ENCODE measurements at regions not wholly inside any gene's neighbourhood (a gene's known extent, or its start where the extent isn't known, plus 50 kb on each side); places are given as distances from the start of the nearest gene placed in this dataset.

DNA sequence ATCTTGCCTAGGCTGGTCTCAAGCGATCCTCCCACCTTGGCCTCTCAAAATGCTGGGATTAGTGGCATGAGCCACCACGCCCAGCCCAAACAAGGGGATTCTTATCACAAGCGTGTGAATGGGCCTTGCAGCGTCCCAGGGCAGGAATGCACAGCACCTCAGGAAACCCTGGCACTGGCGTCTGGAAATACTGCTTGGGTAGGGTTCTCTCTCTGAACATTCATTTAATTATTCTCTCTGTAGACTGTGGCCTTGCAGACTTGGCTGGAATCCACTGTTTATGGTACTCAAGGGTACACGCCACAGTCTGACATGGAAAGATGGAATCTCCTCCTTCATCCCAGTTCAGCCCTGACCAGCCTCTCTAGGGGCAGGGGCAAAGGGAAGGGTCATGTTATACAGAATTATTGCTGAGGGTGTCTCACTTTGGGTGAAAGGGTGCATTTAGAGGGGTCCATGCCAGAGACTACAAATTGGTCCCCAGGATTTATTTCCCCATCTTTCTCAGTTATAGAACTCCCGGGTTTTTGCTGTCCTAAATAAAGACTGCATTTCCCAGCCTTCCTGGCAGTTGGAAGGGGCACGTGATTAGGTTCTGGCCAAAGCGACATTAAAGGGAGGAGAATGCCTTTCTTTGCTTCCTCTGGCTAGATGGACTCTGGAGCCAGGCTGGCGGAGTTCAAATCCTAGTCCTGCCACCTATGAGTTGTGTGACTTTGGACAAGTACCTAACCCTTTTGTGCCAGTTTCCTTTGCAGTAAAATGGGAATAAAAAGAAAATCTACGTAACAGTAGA is 147.2 kb upstream of the HAAO start:
- DNase-seq (ENCODE audit: low spot score), result no peak

DNA sequence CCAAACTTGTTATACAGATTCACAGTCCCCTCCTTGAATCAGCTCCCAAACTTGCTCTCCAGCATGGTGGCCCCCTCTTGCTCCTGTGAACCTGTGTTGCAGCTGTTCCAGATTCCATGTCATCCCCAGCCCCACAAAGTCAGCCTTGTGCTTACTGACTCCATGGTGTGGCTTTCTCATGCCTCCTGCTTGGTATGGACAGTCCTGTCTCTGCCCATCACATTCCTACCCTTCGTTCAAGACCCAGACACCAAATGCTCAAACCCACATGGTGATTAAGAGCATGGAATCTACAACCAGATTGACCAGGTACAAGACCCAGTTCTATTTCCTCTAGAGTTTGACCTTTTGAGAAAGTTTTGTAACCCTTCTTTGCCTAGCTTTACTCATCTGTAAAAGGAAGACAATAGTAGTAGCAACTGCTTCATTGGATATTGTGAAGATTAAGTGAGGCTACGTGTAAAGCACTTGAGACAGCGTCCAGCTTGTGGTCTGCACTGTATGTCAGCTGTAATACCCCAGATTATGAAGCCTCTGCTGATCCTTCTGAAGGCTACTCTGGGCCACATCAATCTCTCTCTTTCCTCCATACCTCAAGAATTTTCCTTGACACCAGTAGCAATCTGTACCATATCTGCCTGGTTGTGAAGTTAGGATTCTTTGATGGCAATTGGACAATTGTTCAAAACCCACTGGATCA is 146.4 kb upstream of the HAAO start:
- no peak for DNase-seq (ENCODE audit: low spot score)

DNA sequence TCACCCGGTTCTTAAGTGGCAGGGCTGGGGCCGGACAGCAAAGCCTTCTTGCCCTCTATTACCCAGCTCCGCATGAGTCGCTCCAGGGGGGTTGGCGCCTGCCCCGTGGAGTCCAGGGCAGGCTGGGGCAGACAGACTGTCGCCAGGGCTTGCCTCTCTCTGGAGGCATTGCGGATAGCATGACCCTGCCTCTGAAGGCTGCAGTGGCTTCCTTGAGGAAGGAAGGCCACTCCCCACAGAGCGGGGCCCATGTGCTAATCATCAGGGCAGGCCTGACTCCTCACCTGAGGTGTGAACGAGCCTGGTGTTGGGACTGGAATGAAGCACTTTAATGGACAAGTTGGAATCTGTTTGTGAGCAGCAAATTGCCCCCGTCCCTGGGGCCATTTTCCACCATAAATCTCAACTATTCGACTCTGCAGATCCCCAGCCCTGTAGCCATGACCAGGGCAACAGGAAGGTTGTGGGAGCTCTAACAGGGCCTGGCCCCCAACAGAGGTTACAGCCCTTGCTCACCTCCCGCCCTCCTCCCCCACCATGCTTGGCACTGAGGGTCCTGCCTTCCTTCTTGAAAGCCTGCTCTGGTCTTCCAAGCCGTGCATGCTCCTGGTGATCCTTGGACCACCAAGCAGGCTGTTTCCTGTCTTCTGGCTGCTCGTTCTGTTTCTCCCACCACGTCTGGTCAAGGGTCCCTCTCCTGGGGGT is 144.9 kb upstream of the HAAO start:
- DNase-seq (ENCODE audit: low spot score), result no peak

DNA sequence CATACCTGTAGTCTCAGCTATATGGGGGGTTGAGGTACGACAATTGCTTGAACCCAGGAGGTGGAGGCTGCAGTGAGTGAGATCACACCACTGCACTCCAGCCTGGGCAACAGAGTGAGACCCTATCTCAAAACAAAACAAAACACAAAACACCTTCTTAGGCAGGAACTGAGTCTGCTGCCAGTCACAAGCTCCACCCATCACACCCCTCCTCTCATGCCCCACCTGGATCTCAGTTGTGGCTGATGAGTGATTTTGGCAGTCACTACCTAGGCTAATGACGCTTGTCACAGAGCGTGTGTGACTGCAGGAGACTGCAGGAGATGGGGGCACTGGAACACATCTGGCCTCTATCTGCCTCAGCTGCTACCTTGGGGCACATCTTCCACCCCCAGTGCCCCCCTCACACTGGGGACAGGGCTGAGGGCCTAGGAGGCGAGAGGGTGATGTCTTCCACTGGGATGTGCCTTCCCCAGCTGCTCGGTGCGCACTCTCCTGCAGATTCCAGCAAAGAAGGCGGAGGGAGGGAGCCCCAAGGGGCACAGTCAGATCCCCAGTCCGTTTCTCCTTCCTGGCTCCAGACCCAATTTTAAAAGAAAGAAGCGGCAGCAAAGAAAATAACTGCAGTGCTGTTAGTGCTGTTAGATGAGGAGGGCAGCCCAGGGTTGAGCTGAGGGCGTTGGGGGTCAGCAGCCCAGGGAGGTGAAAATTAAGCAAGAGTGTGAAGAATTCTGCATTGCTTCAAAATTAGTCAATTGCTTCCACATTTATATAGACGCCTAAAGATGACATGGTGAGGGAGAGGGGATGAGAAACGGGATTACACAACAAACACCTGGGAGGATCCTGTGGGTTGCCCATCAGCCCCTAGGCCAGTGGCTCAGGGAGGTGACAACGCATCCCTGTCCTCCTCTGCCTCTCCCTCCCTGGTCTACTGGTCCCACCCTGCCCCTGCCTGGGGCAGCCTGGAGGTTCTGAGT is 143.6 kb upstream of the HAAO start:
- no peak for DNase-seq (ENCODE audit: low spot score)

DNA sequence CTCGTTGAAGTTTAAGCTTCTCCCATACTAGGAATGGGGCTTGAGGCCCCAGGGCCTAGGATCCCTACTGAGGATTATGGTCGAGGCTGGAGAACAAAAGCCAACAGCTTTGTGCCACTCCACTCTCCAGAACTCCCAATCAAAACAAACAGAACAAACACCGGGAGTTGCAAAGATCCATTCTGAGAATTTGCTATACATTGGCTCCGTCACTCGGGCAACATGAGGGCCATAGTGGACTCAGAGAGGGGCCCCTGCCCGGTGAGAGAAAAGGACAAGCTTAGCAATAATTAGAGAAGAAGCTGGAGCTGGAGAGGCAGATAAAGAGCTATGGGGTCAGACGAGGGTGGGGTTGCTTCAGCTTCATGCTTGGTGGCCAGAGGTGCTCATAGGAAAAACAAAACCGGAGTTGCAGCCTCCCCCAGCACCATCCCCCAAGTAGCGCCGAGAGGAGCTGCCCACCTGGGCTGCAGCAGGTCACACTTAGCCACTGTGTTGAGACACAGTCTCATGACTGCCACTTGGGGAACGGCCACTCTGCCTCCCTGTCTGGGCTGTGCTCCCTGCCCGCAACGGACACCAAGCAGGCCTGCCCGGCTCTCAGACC is 142.3 kb upstream of the HAAO start:
- no peak for DNase-seq (ENCODE audit: low spot score)

DNA sequence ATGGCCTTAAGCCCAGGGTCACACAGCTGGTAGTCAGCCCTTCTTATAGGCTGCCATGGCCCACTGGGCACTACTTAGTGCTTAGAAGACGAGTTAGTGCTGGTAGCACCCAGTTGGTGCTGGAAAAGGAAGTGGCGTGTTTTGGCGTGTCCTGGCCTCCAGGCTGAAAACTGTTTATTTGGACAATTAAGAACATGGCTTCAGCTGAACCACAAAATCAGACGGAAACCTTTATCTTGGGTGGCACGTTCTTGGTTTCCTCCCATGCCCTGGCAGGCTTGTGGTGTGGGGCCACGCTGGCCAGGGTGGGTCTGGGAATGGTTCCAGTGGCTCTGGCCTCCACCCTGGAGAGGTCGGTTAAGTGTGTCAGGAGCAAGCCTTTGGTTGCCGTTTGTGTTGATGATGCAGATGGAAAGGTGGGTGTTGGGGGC is 141.5 kb upstream of the HAAO start:
- DNase-seq (ENCODE audit: low spot score), result no peak

DNA sequence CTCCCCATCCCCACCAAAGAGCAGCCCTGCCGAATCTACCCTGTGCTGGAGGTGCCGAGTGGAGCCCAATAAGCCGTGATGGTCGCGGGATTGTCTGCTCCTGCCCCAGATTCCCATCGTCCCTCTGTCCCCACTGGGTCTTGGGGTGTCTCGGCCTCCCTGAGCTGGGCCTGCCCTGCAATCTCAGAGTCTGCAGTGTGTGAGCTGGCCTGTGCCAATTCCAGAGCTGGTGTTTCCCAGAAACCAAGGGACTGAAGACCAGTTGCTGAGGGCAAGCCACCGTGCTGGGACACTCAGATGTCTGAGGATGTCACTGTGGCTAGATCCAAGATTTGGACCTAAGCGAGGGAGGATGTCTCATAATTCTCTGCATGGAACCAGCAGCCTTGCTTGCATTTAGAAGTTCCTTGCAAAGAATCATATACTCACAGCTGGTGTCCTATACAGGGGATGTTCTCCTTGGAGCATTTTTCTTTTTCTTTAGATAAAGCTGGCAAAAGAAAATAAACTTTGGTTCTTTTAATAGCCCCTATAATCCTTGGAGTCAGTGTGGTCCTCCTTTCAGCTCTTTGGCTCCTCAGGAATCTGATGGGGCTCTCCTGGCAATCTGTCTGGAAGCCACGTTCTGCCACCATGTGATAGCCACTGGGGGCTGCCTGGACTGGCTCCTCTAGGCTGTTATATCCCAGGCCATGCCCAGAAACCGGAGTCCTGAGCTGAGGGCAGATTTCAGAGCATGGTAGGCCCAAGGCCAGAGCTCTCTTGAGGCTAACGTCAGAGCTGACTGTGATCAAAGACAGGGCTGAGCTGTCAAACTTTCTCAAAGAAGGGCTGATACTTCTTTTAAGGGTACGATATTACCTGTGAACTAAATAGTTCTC is 140.1 kb upstream of the HAAO start:
- DNase-seq (ENCODE audit: low spot score), result no peak

DNA sequence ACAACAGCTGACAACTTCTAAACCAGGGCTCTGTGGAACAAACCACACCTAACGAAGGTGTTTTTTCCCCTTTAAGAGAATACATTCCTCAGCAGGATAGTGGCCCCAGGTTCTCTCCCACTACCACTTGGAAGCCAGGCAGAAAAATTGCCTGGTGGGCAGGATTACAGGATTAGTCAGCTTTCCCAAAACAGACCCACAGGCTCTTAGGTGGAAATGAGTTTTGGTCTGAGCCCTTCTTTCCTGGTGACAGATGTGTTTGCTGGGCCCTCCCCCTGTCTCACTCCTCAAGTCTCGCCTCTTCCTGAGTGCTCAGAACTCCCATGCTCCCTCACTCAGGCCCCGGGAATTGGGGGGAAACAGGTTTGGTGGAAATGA is 139.4 kb upstream of the HAAO start:
- DNase-seq (ENCODE audit: low spot score), result no peak

DNA sequence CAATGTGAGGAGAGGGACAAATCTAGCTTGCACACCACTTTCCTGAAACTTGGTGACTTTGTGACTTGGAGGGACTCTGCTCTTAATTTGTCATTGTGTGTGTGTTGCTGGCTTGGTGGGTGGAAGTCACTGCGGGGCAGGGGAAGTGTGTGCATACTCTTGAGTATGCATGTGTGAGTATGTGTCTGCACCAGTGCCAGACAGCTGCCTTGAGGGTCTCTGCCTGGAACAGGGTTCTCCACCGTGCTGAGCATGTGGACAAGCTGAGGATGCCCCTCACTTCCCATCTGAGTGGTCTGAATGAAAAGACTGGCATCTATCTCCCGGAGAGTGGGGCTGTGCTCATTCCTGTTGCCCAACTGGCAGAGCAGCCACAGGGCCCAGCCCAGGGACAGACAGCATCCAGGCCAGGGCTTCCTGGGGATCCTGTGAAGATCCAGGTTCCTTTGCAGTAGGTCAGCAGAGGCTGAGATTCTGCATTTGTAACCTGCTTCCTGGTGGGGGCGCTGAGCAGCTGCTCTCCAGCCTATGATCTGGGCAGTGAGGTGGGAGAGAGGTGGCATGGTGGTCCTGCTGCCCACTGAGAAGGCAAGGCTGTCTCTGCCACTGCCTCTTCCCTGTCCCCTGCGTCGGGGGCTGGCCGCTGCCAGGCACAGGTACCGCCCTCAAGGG is 138.9 kb upstream of the HAAO start:
- DNase-seq (ENCODE audit: low spot score), result no peak

DNA sequence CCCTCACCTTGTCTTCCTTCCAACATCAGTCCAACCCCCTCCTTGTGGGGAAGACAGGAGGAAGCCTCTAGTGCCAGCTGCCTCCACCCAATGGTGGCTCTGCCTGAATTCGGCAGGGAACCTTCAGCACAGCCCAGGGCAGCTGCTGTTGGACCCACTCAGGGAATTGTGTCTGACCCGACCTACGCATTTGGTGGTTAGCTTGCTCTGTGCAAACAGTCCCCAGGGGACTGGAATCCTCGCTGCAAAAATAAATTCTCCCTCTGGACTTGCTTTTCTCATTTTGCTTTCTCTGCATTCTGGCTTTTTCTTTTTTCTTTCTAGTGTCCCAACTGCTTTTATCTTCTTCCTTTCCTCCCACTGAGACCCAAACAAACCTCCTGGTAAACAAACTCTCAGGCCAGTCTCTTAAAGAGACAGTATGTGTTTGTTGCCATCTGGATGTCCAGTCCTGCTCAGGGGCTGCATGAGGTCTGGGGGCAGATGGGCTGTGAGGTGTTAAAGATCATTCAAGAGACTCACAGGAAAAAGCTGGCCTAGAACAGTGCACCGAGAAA is 137.7 kb upstream of the HAAO start:
- DNase-seq (ENCODE audit: low spot score), result no peak

DNA sequence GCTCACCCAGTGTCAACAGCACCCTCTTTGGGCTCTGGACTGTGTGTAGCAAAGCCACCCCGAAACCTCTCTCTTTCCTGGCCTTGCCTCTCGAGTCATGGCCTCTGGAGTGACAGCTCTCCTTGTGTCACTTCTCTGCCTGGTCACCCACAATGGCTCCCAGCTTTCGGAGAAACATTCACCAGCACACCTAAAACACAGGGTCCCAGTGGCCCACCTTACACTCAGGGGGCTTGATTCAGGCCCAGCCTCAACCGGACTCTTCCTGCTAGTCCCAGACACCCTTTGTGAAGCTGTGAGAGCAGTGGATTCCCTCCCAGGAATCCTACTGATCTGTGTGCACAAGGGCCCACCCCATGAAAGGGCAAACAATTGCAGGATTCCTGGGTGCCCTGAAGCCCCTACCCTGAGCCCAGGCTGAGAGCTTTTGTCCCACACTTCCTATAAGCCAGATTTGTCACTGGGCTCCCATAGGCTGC is 137.2 kb upstream of the HAAO start:
- DNase-seq (ENCODE audit: low spot score), result no peak

DNA sequence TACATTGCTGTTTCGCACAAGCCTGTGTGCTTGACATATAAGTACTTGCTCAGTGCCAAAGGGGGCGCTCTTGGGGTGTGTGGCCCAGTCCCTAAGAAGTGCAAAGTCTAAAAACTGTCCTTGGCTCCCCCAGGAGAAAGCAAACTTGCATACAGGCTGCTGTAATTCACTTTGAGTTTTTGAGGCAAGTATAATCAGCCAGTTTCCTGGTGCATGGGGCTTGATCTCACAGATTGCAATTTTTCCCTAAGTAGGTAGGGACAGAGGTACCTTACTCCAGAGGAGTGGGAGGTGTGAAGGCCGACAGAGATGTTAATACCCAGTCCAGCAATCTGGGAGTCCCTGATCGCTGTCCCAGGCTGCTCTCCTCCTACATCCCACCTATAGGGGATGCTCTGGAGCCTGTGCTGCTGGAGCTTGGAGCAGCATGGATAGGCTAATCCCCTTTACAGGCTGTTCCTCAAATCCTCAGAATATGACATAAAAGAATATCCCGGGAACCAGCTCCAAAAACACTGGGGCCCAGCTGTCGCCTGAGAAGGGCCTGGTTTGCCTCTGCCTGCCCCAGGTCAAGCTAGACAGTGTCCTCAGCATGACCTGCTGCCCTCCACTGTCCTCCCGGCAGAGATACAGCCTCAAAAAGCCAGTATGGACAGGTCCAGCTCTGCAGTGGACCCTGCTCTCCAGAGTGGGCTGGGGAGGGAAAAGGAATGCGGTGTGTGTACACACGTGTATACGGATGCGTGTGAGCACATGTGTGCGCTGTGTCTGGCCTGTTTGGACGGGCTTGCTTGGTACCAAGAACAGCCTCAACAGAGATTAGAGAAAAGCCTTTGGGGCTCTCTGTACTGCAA is 136.5 kb upstream of the HAAO start:
- no peak for DNase-seq (ENCODE audit: low spot score)

DNA sequence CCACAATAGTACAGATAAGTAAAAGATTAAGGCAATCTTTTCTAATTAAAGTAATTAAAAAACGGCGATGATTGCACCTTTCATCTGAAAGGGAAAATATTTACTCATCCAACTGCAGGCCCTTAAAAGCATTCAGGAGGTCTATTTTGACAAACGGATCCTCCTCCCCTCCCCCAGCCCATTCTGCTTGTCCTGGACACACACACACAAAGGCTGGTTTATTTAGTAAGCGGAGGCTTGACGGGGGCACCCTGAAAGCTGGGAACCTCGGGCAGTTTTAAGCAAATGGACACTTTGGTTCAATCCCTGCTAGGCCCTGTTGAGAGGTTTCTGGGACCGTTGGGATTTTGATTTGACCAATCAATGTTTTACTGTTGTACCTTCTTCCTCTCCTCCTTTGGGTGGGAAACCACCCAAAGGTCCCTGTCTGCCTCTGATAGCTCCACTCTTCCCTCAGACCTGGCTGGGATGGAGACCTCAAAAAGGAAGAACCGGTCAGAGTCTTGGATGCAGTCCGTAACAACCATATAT is 135.8 kb upstream of the HAAO start:
- DNase-seq (ENCODE audit: low spot score), result no peak

DNA sequence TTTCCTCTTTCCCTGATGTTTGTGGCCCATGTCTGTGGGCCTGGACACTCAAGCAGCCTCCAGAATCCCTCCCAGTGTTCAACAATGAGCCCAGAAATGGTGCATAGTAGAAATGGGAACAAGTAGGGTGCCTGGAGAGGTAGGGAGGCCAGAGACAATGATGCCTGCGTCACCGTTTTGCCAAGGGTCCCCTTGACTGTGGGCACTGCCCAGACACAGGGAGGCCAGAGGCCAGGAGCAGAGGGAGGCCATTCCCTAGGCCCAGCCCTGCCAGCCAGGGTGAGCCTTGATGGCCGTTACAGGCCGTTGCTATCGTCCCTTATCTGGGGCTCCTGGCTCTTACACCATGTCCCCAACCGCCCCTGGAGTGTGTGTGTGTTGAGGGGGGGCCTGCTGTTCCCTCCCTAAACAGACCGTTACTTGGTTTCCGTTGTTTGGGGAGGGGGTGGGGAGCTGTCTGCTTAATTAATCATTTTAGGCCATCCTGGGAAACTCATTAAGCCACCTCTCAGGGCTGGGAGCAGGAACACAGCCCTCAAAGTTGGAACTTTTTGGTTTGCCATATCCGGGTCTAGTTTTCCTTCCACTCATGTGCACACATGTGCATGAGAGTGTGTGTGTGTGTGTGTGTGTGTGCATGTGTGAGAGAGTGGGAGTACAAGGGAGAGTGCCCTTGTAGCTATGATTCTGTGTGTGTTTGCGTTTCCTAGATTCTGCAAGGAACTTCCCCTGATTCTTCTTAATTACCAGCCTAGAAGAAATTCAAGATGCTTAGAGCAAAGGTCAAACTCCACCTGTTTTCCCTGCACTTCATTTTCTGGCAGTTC is 135.2 kb upstream of the HAAO start:
- DNase-seq (ENCODE audit: low spot score), result no peak

DNA sequence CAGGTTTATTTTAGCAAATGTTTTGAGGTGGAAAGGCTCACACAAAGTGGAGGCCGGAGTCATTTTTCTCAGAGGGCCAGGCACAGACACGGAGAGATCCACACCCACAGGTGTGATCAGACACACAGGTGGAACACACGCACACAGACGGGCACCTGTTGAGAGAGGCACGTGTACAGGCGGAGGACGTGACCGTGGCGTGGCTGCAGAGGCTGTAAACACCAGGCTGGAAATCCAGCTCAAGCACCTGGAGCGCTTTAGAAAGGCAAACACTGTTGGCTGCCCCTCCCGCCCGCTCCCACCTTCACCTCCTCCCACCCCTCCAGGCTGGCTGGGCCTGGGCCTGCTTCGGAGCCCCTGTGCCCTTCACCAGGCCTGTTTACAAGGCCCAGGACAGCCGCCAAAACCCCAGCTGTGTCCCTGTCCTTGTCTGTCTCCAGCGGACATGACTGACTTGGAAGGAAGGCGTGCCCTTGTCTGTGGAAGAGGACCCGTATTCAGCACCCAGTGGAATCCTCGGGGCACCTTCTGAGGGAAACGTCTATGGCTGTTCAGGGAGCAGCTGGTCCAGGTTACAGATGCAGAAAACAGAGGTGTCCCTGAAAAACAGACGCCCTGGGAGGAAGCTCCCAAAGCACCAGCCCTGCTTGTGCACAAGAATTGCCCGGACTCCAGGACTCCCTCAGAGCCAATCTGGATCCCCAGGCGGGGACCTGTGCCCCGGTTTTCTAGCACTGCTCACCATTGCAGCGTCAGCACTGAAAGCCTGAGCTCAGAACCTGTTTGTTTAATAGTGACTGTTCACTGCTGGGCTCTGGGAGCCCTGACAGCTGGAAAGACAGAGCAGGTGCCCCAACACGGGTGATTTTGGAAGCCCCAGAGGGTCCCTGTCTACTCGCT is 134.3 kb upstream of the HAAO start:
- DNase-seq (ENCODE audit: low spot score), result no peak
